ENCODE measurements at regions not wholly inside any gene's neighbourhood (a gene's known extent, or its start where the extent isn't known, plus 50 kb on each side); places are given as distances from the start of the nearest gene placed in this dataset.

GRCh38 chr22:27205492-27206373 lies 548.3 kb downstream of the MIAT start:
- no peak for DNase-seq (ENCODE audit: low read depth)

DNA sequence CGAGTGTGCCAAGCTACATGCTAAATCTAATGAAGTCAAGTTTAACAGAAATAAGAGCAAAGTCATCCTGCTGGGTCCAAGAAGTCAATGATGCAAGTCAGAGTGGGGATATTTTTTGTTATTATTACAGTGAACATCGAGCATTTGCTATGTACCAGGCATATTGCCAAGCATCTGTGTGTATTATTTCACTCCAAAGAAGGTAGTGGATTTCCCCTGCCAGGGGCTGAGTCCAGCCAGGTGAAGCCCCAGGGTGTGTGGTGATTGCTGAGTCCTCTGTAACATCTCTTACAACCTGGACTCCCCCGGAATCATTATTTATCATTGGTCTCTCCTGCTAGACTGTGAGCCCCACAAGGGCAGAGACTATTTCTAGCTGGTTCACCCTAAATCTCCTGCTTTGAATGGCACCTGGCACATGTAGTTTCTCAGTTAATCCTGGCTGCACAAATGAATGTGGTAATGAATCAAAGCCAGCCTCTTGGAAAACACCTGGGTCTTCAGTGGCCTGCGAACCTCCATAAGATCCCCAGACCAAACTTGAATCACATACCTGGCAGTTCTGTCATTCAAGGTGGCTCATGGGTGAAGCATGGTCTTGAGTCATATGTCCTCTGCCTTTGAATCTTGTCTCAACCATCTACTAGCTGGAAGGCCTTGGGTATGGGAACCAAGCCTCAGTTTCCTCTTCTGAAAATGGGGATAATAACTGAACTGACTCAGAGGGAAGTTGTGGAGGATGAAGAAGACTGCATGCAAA lies 549.2 kb downstream of the MIAT start:
- no peak for DNase-seq (ENCODE audit: low read depth)

DNA sequence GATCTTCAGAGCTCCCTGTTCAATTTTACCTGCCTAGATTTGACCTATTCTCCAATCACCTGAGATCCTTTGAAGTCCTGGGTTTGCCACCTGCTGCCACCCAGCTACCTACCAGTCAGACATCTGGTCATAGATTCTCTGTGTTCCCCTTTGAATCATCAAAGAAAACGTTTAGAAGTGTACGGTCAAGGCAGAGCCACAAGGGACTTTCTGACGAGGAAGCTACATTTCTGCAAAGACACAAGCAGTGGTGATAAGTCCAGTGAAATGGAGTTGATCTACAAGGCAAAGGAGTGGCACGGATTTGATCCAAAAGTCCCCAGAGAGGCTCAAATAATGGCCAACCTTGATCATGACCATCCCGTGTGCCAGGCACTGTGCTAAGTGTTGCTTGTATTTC lies 549.9 kb downstream of the MIAT start:
- no peak for DNase-seq (ENCODE audit: low read depth)

GRCh38 chr22:27207907-27208306 lies 550.5 kb downstream of the MIAT start:
- no peak for DNase-seq (ENCODE audit: low read depth)

DNA sequence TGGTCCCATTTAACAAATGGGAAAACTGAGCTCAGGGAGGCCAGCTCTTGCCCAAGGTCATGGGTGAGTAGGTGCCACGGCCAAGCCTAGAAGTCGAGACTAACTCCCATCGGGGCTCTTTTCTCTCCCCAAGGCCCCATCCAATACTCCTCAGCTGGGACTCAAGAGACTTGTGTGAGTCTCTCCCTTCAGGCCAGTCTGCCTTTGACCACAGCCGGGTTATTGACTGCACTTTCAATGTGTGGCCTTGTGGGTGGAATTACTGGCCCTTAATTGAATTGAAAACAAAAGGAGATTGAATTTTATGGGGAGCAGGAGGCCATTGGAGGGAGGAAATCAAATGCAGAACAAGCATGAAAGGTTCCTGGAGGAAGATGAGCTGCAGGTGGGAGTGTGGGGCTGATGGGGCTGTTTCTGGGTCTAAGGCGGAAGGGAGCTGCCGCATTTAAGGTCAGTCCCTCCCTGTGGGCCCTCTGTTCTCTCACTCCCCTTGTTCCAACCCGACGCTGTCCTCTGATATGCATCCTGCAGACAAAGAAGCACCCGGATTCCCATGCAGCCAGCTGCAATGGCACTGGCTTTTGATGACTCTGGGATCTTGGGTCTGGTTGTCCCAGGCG lies 552.8 kb downstream of the MIAT start:
- no peak for DNase-seq (ENCODE audit: low read depth)

GRCh38 chr22:27212102-27212501 lies 554.7 kb downstream of the MIAT start:
- DNase-seq (ENCODE audit: low read depth), result no peak

DNA sequence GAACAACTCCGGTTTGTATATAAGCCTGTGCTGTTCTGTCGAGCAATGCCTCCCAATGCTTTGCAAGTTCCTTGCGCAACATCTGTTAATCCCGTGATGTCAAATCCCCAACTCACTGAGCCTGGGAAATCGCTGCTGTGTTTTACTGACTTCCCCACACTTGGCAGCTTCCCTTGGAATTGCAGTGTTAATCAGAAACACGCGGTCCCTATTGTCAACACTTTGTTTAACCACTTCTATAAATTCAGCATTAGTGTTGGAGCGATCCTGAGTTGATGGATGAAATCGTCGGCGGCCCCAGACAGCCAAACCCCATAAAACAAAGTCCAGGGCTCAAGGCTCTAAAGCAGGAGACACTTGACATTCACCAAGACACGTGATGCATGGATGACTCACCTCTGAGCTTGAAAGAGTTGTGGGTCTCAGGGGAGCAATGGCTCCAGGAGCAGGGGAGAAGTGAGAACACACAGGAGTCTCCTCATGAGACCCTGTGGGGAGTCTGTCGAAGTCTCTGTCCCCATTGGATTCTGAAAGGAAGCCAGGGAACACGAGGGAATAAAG lies 555.3 kb downstream of the MIAT start:
- no peak for DNase-seq (ENCODE audit: low read depth)

GRCh38 chr22:27213294-27213693 lies 555.9 kb downstream of the MIAT start:
- DNase-seq (ENCODE audit: low read depth), result no peak

DNA sequence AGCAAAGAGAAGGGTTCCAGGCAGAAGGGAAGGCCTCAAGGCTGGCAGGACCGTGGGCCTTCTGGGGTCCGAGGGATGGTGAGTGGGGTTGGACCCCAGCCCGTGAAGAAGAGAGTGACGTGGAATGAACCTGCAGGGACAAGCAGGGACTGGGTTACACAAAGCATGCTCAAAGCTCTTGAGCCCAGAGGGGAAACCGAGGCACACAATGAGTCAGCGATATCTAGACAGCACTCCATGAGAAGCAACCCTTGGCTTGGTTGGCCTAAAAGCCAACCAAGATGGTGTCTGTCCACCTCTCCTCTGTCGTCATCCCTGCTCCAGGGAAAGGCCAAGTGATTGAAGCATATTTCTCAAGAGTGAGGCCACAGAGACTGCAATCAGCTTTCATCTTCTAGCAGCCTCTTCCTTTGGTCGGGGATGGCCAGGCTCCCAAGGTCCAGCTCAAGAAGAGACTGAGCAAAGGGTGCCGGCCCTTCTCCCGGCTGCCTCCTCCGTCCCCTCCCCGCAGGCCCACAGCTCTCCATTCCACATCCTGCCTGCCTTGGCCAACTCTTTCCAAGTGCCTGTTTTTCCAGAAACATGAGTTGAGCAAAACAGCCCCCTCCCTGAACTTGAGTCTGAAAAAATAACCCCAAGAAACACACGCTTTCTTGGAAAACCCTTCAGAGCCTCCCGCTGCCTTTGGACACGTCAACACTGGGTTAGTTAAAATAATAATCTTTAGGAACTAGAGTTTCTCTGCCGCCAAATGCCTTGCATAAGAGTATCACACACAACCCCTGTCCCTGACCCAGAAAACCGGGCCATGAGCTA lies 556.6 kb downstream of the MIAT start:
- DNase-seq (ENCODE audit: low read depth), result no peak

GRCh38 chr22:27214691-27215090 lies 557.3 kb downstream of the MIAT start:
- no peak for DNase-seq (ENCODE audit: low read depth)

GRCh38 chr22:27215871-27216270 lies 558.5 kb downstream of the MIAT start:
- DNase-seq (ENCODE audit: low read depth), result no peak

DNA sequence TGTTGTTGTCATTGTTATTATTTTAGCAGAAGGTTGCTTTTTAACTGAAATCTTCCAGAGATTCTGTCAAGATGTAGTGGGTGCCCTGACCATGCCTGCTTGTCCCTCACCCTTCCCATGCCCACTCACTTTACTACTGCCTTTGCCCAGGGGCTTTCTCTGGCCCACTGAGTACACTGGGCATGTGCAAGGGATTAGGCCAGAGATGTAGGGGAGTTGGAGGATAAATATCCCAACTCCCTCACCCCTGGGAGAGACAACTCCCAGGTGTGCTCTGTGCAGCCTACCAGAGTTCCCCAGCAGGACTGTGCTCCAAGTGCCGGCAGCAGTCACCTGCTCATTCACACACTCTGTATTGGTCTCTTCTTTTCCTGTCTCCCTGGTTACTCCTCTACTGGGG lies 559.1 kb downstream of the MIAT start:
- DNase-seq (ENCODE audit: low read depth), result no peak

GRCh38 chr22:27217154-27217553 lies 559.8 kb downstream of the MIAT start:
- DNase-seq (ENCODE audit: low read depth), result no peak

- no peak for DNase-seq (ENCODE audit: low read depth)
Observed at GRCh38 chr22:27218012-27218920, 560.9 kb downstream of the MIAT start.

DNA sequence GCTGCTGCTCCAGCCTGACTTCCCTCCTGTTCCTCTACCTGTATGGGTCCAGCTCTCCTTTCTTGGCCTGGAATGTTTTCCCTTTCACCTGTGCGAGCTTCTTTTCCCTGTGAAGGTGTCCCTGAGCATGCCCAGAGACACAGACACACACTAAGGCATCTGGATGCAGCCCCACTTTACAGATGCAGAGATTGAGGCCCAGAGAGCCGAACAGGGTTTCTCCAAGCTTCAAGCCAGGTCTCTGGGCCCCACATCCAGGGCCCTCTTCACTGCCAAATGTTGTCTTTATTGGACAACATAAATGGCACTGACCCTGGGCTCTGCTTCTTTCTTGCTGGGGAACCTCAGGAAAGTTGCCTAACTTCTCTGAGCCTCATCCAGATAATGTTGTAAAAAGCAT lies 561.6 kb downstream of the MIAT start:
- DNase-seq (ENCODE audit: low read depth), result no peak

- DNase-seq (ENCODE audit: low read depth), result no peak
Observed at GRCh38 chr22:27220339-27220738, 563.0 kb downstream of the MIAT start.

DNA sequence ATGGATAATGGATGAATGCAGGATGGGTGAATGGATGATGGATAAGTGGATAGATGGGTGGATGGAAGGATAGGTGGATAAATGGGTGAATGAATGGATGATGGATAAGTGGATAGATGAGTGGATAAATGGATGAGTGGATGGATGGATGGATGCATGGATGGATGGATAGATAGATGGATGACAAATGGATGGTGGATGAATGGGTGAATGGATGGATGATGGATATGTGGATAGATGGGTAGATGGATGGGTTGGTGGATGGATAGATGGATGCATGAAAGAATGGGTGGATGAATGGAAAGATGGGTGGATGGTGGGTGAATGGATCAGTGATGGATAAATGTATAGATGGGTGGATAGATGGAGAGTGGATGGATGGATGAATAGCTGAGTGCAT lies 564.8 kb downstream of the MIAT start:
- no peak for DNase-seq (ENCODE audit: low read depth)

DNA sequence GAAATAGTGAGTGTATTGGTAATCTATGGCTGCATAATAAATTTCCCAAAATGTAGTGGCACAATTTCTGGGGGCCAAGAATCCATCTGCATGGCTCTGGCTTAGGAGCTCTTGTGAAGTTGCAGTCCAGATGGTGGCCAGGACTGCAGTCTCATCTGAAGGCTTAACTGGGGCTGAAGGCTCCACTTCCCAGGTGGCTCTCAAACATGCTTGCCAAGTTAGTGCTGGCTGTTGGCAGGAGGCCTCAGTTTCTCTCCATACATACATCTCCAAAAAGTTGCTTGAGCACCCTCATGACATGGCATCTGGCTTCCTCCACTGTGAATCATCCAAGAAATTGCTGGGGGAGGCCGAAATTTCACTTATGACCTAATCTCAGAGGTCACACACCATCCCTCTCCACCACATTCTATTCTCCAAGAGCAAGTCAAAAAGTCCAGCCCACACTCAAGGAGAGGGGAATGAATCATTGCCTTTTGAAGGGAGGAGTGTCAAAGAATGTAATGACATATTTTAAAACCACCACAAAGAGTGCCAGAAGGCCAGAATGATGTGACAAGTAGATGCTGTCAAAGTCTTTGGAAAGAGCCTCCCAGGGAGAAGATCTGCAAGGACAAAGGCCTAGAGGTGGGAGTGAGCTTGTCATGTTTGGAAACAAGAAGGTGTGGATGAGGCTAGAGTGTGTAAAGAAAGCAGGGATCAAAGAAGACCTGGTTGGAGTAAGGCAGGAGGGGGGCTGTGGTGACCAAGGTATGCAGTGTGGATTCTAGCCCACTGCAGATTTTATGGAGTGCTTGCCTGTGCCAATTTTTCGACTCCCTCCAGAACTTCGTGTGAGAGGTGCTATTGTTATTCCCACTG lies 566.2 kb downstream of the MIAT start:
- no peak for DNase-seq (ENCODE audit: low read depth)

DNA sequence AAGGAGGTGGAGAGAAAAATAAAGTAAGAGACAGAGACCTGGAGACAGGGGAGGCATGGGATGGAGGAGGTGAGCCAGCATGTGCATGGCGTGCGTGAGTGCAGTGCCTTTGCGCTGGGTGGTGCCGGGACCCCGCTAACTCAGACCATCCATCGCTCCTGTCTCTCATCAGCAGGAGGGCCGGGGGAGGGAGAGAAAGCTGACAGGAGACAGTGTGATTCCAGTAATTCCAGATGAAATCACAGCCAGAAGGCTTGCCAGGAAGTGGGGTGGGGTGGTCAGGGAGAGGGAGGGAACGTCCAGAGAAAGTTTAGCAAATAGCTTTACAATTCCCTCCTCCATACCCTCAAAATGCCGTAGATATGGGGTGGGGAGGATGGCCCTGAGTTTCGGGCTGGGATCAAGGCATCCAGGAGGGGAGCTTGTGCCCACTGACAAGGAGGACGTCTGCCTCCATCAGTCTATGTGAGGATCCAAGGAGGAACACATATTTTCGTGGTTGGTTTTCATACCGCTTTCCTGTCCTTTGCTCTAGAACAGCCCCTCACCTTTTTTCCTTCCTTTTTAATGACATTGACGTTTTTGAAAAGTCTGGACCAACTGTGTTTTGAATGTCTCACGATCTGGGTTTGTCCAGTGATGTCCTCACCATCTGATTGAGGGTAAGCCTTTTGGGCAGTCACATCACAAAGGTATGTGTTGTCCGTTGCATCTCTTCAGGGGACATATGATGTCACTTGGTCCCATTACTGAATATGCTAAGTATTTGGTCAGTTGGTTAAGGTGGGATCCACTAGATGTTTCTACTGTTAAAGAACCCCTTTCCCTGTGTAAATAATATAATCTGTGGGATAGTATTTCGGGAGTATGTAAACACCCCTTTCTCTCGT lies 567.3 kb downstream of the MIAT start:
- no peak for DNase-seq (ENCODE audit: low read depth)

All from activated T-cell treated with anti-CD3 and anti-CD28 coated beads for 1 hour (primary cell).